ENCODE measurements at regions not wholly inside any gene's neighbourhood (a gene's known extent, or its start where the extent isn't known, plus 50 kb on each side); places are given as distances from the start of the nearest gene placed in this dataset.

DNA sequence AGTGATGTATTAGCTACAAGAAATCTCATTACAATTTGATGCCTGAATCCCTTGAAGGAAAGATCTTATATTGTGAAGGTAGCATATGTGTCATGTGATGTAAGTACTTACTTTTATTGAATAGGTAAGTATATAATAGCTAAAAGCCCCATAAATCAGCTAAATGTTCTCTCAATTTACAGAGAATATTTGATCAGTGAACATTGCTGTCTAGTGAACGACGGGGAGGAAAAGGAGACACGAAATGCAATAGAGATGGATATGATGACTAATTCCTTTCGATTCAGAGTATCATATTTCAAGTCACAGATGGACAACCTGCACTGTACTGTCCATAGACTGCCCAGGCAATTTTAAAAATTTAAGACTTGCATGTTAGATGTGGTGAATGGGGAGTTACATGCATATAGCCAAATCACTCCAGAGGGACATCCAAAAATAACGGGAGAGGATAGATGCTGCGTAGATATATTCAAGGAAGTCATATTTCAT lies 462.1 kb upstream of the CDIN1 start:
- Histone ChIP-seq H3K4me3 (ENCODE audit: low read depth, low read length) (no peak overlapping the region), H3K36me3 (no peaks in the 10 kb centered on the region), H3K9me3 (ENCODE audit: severe bottlenecking) (no peaks in the 10 kb centered on the region), H3K27me3 (ENCODE audit: insufficient read depth, low read depth, severe bottlenecking) (no peaks in the 10 kb centered on the region), H3K27ac (no peak overlapping the region)
- TF ChIP-seq, protein P1, sequence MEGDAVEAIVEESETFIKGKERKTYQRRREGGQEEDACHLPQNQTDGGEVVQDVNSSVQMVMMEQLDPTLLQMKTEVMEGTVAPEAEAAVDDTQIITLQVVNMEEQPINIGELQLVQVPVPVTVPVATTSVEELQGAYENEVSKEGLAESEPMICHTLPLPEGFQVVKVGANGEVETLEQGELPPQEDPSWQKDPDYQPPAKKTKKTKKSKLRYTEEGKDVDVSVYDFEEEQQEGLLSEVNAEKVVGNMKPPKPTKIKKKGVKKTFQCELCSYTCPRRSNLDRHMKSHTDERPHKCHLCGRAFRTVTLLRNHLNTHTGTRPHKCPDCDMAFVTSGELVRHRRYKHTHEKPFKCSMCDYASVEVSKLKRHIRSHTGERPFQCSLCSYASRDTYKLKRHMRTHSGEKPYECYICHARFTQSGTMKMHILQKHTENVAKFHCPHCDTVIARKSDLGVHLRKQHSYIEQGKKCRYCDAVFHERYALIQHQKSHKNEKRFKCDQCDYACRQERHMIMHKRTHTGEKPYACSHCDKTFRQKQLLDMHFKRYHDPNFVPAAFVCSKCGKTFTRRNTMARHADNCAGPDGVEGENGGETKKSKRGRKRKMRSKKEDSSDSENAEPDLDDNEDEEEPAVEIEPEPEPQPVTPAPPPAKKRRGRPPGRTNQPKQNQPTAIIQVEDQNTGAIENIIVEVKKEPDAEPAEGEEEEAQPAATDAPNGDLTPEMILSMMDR (IDR thresholded peaks at IDR 0.05; ENCODE audit: low read depth, low read length), result no peak
- DNase-seq, result no peak

DNA sequence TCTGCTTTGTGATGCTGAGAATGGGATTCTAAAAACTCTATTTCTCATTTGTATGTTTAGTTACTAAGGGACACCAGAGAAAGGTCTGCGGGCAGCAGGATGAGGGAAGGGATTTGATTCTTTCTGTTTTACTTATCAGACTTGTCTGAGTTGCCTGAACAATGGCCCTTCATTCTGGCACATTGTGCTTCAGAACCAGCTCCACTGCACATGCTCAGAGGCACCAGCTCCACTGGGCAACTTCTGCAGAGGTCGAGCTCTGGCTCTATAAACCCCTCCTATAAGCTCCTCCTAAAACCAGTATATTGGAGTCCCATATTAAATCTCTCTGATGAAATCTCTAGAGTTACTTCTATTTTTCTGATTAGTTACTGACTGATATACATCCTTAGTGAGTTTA lies 453.2 kb upstream of the CDIN1 start:
- no peak overlapping the region for H3K4me3 ChIP-seq (ENCODE audit: low read depth, low read length)
- H3K36me3 ChIP-seq, result no peaks in the 10 kb centered on the region
- no peaks in the 10 kb centered on the region for H3K9me3 ChIP-seq (ENCODE audit: severe bottlenecking)
- DNase-seq, result no peak
- H3K27me3 ChIP-seq (ENCODE audit: insufficient read depth, low read depth, severe bottlenecking), result no peaks in the 10 kb centered on the region
- H3K27ac ChIP-seq, result no peak overlapping the region
- TF ChIP-seq, protein P1 (IDR thresholded peaks at IDR 0.05; ENCODE audit: low read depth, low read length), result no peak

DNA sequence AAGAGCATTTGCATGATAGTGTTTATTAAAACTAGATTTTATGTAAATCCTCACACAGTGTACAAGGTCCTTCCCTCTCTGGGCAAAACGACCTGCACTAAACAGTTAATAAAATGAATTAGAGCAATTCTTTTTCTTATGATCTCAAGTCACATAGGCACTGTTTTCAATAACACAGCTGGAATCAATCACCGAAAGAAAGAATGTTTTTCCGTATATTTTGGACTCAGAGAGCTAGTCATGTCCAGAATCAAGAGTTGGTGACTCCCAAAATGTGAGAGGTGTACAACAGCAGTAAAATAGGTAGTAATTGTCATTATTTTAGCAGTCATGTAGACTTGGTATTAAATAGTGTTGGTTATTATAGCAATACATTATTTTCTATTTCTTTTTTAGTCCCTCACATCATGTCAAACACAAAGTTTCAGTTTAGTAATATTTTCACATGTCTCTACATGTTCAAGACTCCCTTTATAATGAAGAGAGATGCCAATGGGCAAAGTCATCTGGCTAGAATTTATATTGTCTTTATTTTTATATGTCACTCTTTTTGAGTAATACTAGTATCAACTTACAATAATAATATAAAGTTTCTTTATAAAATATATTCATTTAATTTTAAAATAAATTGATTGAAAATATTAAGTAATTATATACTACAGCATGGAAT lies 448.6 kb upstream of the CDIN1 start:
- H3K36me3 ChIP-seq, result no peaks in the 10 kb centered on the region
- H3K27ac ChIP-seq, result no peak overlapping the region
- H3K9me3 ChIP-seq (ENCODE audit: severe bottlenecking), result no peaks in the 10 kb centered on the region
- TF ChIP-seq, protein P1 (IDR thresholded peaks at IDR 0.05; ENCODE audit: low read depth, low read length), result no peak
- no peak for DNase-seq
- no peak overlapping the region for H3K4me3 ChIP-seq (ENCODE audit: low read depth, low read length)
- H3K27me3 ChIP-seq (ENCODE audit: insufficient read depth, low read depth, severe bottlenecking), result no peaks in the 10 kb centered on the region

DNA sequence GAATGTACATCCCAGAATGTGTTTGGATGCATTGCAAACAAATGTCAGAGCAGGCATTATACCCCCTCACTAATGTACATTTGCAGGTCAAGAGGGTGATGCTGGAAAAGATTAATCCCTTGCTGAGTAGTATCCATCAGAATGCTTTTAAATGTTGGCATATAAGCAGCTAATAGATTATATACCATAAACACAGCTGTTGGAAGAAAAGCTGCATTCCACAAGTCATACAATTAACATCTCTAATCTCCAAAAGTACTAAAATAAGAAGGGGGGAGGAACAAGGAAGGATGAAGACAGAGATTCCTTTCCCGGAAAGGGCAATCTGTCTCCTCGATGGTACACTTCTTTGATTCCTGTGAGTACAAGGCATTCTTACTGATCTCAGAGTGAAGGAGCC lies 445.7 kb upstream of the CDIN1 start:
- no peak overlapping the region for H3K4me3 ChIP-seq (ENCODE audit: low read depth, low read length)
- H3K9me3 ChIP-seq (ENCODE audit: severe bottlenecking), result no peaks in the 10 kb centered on the region
- DNase-seq, result no peak
- H3K36me3 ChIP-seq, result no peaks in the 10 kb centered on the region
- no peak overlapping the region for H3K27ac ChIP-seq
- no peaks in the 10 kb centered on the region for H3K27me3 ChIP-seq (ENCODE audit: insufficient read depth, low read depth, severe bottlenecking)
- TF ChIP-seq, protein P1 (IDR thresholded peaks at IDR 0.05; ENCODE audit: low read depth, low read length), result no peak

DNA sequence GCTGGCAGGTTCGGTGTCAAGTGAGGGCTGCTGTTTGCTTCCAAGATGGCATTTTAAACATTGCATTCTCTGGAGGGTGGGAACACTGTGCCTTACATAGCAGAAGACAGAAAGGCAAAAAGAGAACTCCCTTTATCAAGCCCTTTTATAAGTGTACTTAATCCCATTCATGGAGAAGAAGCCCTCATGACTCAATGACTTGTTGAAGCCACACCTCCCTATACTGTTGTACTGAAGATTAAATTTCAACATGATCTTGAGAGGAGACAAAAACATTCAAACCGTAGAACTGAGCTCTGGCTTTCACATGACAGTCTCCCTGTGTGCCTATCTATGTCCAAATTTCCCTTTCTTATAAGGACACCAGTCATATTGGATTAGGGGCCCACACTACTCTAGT lies 443.4 kb upstream of the CDIN1 start:
- TF ChIP-seq, protein P1 (IDR thresholded peaks at IDR 0.05; ENCODE audit: low read depth, low read length), result no peak
- H3K36me3 ChIP-seq, result no peaks in the 10 kb centered on the region
- H3K9me3 ChIP-seq (ENCODE audit: severe bottlenecking), result no peaks in the 10 kb centered on the region
- H3K27me3 ChIP-seq (ENCODE audit: insufficient read depth, low read depth, severe bottlenecking), result no peaks in the 10 kb centered on the region
- H3K4me3 ChIP-seq (ENCODE audit: low read depth, low read length), result no peak overlapping the region
- DNase-seq, result no peak
- no peak overlapping the region for H3K27ac ChIP-seq

DNA sequence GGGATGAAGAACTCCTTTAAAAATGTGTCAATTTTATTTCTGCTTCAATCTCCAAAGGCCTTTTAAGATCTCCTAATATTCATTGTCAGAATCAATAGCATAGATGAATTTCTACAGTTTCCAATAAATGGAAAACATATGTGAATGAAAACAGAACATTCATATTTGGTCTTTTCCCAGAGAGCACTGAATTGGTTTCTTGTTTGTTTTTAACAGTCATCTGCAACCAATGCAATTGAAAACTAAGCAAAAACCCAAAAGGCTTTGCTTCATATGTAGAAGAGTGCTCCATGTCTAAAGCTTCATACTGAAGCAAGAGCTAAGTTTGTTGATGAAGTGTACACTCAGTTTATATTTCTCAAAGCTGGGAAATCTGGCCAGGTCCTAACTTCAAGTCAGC lies 426.5 kb upstream of the CDIN1 start:
- no peaks in the 10 kb centered on the region for H3K27me3 ChIP-seq (ENCODE audit: insufficient read depth, low read depth, severe bottlenecking)
- H3K9me3 ChIP-seq (ENCODE audit: severe bottlenecking), result no peaks in the 10 kb centered on the region
- DNase-seq, result no peak
- no peak overlapping the region for H3K4me3 ChIP-seq (ENCODE audit: low read depth, low read length)
- H3K36me3 ChIP-seq, result no peaks in the 10 kb centered on the region
- H3K27ac ChIP-seq, result no peak overlapping the region
- TF ChIP-seq, protein P1 (IDR thresholded peaks at IDR 0.05; ENCODE audit: low read depth, low read length), result no peak
